Mucosa of descending colon (tissue), 3 donors: ENCODE measurements at regions not wholly inside any gene's neighbourhood (a gene's known extent, or its start where the extent isn't known, plus 50 kb on each side); places are given as distances from the start of the nearest gene placed in this dataset.

ENCODE experiments used
- ATAC-seq: fragments of 200-7000 bp; cut with Tn5 transposase; one replicate; pipeline ENCODE4 v1.9.1; 2020; ENCODE audit warnings: mild to moderate bottlenecking, moderate library complexity
- DNase-seq, 3 donors: peaks; one replicate each; pipeline ENCODE4 v3.0.0-alpha.2; 2020
- H3K36me3 ChIP-seq: fragments of 200-600 bp; one replicate; pipeline ENCODE4 v1.8.0; 2021; ENCODE audit warnings: low read depth, mild to moderate bottlenecking
- H3K4me1 ChIP-seq: fragments of 200-600 bp; one replicate; pipeline ENCODE4 v1.8.0; 2021; ENCODE audit warnings: low read depth, mild to moderate bottlenecking
- H3K4me3 ChIP-seq: fragments of 200-600 bp; one replicate; pipeline ENCODE4 v1.8.0; 2021; ENCODE audit warnings: mild to moderate bottlenecking
- H3K9me3 ChIP-seq: fragments of 200-600 bp; one replicate; pipeline ENCODE4 v1.8.0; 2021; ENCODE audit warnings: mild to moderate bottlenecking
- CTCF ChIP-seq: fragments of 200-600 bp; IDR thresholded peaks from one replicate; pipeline ENCODE4 v1.8.0; 2022; ENCODE audit warnings: antibody characterized with exemption, mild to moderate bottlenecking
- intact Hi-C, 2 donors: fragments of 100-400 bp; cut with DNase I in 1 of 2; cut with micrococcal nuclease in 1 of 2; formaldehyde crosslinking; loops; one replicate each; pipeline versions ENCODE4 v1.11.0 to v1.11.1; 2022; cut with DNase I, micrococcal nuclease
- donor health status: DM: no; HTN: no; CAD: no; lungs with moderate emphysema.
- donor health status: DM: no; HTN: no; CAD: no.
- donor health status: DM: no; HTN: yes; CAD: no.

GRCh38 chr1:234988536-234988935 lies 140.1 kb downstream of the TOMM20 start:
- peaks cover 29% of the 10 kb centered on the region for H3K4me1 ChIP-seq
- TF ChIP-seq CTCF = no peak
- no peaks in the 10 kb centered on the region for H3K36me3 ChIP-seq
- no peak overlapping the region for H3K4me3 ChIP-seq
- intact Hi-C loops = no loop called here
- no peak for ATAC-seq
- H3K9me3 ChIP-seq = no peaks in the 10 kb centered on the region
- DNase-seq = no peak

- DNase-seq (no peak), ATAC-seq (no peak)
- no peak for TF ChIP-seq CTCF
- no peaks in the 10 kb centered on the region for H3K9me3 ChIP-seq
- H3K36me3 ChIP-seq = no peaks in the 10 kb centered on the region
- intact Hi-C loops = no loop called here
- no peak overlapping the region for H3K4me3 ChIP-seq
- peaks cover 29% of the 10 kb centered on the region for H3K4me1 ChIP-seq
Observed at GRCh38 chr1:234988155-234988517, 140.5 kb downstream of the TOMM20 start.

- intact Hi-C loops = no loop called here
- Histone ChIP-seq H3K9me3 (no peaks in the 10 kb centered on the region), H3K4me1 (peaks cover 29% of the 10 kb centered on the region), H3K36me3 (no peaks in the 10 kb centered on the region), H3K4me3 (no peak overlapping the region)
- peak in 1 of 3 donors; percentile 57 for DNase-seq
- ATAC-seq = peak; percentile 74
- no peak for TF ChIP-seq CTCF
Observed at GRCh38 chr1:234987415-234988154, 141.1 kb downstream of the TOMM20 start.

- Histone ChIP-seq H3K36me3 (no peaks in the 10 kb centered on the region), H3K9me3 (no peaks in the 10 kb centered on the region), H3K4me1 (peaks cover 29% of the 10 kb centered on the region), H3K4me3 (no peak overlapping the region)
- DNase-seq (no peak), ATAC-seq (peak; percentile 12)
- intact Hi-C loops = no loop called here
- no peak for TF ChIP-seq CTCF
Observed at GRCh38 chr1:234986750-234987414, 141.8 kb downstream of the TOMM20 start.

- H3K4me1 ChIP-seq = peaks cover 40% of the 10 kb centered on the region
- no peak for TF ChIP-seq CTCF
Observed at GRCh38 chr1:234985516-234986294, 142.9 kb downstream of the TOMM20 start.

More at GRCh38 chr1:234985516-234986294, 142.9 kb downstream of the TOMM20 start:
- DNase-seq = no peak
- H3K9me3 ChIP-seq = no peaks in the 10 kb centered on the region
- intact Hi-C loops = no loop called here
- no peaks in the 10 kb centered on the region for H3K36me3 ChIP-seq
- no peak for ATAC-seq
- no peak overlapping the region for H3K4me3 ChIP-seq
